Loucy (cell line): ENCODE measurements at regions not wholly inside any gene's neighbourhood (a gene's known extent, or its start where the extent isn't known, plus 50 kb on each side); places are given as distances from the start of the nearest gene placed in this dataset.
A peak's percentile ranks its signal among the peaks of the same experiment; 100 is the strongest.

Experiments
- H2AFZ ChIP-seq: fragments of 200-600 bp; sonication (generic); 2 replicates; pipeline ENCODE4 v1.6.0; 2016; ENCODE audit warnings: antibody characterized with exemption, mild to moderate bottlenecking, low read length, moderate library complexity
- H3F3A ChIP-seq: fragments of 200-600 bp; 2 replicates; pipeline ENCODE4 v1.6.0; 2016; ENCODE audit warnings: antibody characterized with exemption, low read depth, mild to moderate bottlenecking
- H3K27me3 ChIP-seq: fragments of 200-600 bp; sonication (generic); 2 replicates; pipeline ENCODE4 v1.6.1; 2014; ENCODE audit warnings: low read length, mild to moderate bottlenecking; ENCODE audit not compliant: insufficient read depth, poor library complexity, severe bottlenecking
- H3K36me3 ChIP-seq: fragments of 200-600 bp; sonication (generic); 2 replicates; pipeline ENCODE4 v1.6.1; 2016; ENCODE audit warnings: low read length; ENCODE audit not compliant: insufficient read depth
- H3K4me1 ChIP-seq: fragments of 200-600 bp; sonication (generic); 2 replicates; pipeline ENCODE4 v1.5.1; 2014; ENCODE audit warnings: low read length, mild to moderate bottlenecking; ENCODE audit not compliant: insufficient read depth, poor library complexity, severe bottlenecking
- H3K4me2 ChIP-seq: fragments of 200-600 bp; sonication (generic); 2 replicates; pipeline ENCODE4 v1.6.0; 2014; ENCODE audit warnings: antibody characterized with exemption, low read length, low read depth, mild to moderate bottlenecking; ENCODE audit not compliant: poor library complexity, severe bottlenecking
- H3K4me3 ChIP-seq: fragments of 200-600 bp; sonication (generic); 2 replicates; pipeline ENCODE4 v1.5.1; 2014; ENCODE audit warnings: low read length, mild to moderate bottlenecking, mixed read lengths; ENCODE audit not compliant: poor library complexity, severe bottlenecking
- H3K79me2 ChIP-seq: fragments of 200-600 bp; sonication (generic); 2 replicates; pipeline ENCODE4 v1.6.1; 2014; ENCODE audit warnings: low read length; ENCODE audit not compliant: insufficient read depth
- H3K9ac ChIP-seq: fragments of 200-600 bp; sonication (generic); 2 replicates; pipeline ENCODE4 v1.6.0; 2014; ENCODE audit warnings: mild to moderate bottlenecking, low read depth, low read length, moderate library complexity; ENCODE audit not compliant: poor library complexity, severe bottlenecking
- H3K9me2 ChIP-seq: fragments of 200-600 bp; sonication (generic); replicated peaks from 2 replicates; pipeline ENCODE4 v1.6.1; 2016; ENCODE audit warnings: low read depth, low read length, mixed read lengths
- H3K9me3 ChIP-seq: fragments of 200-600 bp; sonication (generic); 2 replicates; pipeline ENCODE4 v1.6.1; 2014; ENCODE audit warnings: mild to moderate bottlenecking, antibody characterized with exemption, low read length, low read depth; ENCODE audit not compliant: insufficient read depth
- H4K20me1 ChIP-seq: fragments of 200-600 bp; sonication (generic); 2 replicates; pipeline ENCODE4 v1.6.0; 2014; ENCODE audit warnings: antibody characterized with exemption, low read length, mild to moderate bottlenecking; ENCODE audit not compliant: insufficient read depth, poor library complexity, severe bottlenecking
- EZH2phosphoT487 ChIP-seq: fragments of 200-600 bp; IDR thresholded peaks from 2 replicates; pipeline ENCODE4 v1.6.1; 2018; ENCODE audit warnings: antibody characterized with exemption, mild to moderate bottlenecking, moderate library complexity, borderline replicate concordance
- TF ChIP-seq, protein P1 (sequence below): fragments of 200-600 bp; sonication (generic); conservative IDR thresholded peaks from 2 replicates; pipeline ENCODE4 v1.5.1; 2014; ENCODE audit warnings: mild to moderate bottlenecking, antibody characterized with exemption, low read length

DNA sequence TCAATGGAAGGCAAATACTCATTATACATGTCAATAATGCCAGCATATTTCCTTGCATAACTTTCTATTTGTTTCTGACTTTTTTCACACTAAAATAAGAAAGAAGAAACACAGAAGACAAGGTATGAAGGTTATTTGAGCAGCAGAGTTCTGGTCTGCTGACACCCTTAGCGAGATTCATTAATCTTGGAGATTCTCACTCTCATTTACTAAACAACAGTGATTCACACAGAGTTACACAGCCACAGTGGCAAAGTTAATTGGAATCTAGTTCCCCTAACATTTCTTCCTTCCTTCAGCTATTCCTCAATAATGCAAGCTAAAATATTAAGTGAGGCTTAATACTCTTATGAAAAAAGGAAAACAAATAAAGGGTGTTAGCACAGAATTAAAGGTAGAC, 1044.0 kb downstream of the IGSF11 start:
- TF ChIP-seq, protein P1, sequence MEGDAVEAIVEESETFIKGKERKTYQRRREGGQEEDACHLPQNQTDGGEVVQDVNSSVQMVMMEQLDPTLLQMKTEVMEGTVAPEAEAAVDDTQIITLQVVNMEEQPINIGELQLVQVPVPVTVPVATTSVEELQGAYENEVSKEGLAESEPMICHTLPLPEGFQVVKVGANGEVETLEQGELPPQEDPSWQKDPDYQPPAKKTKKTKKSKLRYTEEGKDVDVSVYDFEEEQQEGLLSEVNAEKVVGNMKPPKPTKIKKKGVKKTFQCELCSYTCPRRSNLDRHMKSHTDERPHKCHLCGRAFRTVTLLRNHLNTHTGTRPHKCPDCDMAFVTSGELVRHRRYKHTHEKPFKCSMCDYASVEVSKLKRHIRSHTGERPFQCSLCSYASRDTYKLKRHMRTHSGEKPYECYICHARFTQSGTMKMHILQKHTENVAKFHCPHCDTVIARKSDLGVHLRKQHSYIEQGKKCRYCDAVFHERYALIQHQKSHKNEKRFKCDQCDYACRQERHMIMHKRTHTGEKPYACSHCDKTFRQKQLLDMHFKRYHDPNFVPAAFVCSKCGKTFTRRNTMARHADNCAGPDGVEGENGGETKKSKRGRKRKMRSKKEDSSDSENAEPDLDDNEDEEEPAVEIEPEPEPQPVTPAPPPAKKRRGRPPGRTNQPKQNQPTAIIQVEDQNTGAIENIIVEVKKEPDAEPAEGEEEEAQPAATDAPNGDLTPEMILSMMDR, result no peak
- TF ChIP-seq EZH2phosphoT487, result no peak
- no peak overlapping the region for H3K4me2 ChIP-seq
- H2AFZ ChIP-seq, result no peak overlapping the region
- H3K9me3 ChIP-seq, result no peaks in the 10 kb centered on the region
- no peak overlapping the region for H3K4me3 ChIP-seq
- no peaks in the 10 kb centered on the region for H3F3A ChIP-seq
- no peaks in the 10 kb centered on the region for H3K27me3 ChIP-seq
- H3K9me2 ChIP-seq, result no peaks in the 10 kb centered on the region
- no peaks in the 10 kb centered on the region for H3K36me3 ChIP-seq
- no peaks in the 10 kb centered on the region for H4K20me1 ChIP-seq
- no peak overlapping the region for H3K9ac ChIP-seq
- no peaks in the 10 kb centered on the region for H3K79me2 ChIP-seq
- H3K4me1 ChIP-seq, result no peaks in the 10 kb centered on the region

GRCh38 chr3:117995842-117996437, 1038.7 kb downstream of the IGSF11 start:
- H3K4me2 ChIP-seq, result no peak overlapping the region
- no peak overlapping the region for H3K4me3 ChIP-seq
- no peaks in the 10 kb centered on the region for H3K9me3 ChIP-seq
- TF ChIP-seq, protein P1, result no peak
- TF ChIP-seq EZH2phosphoT487, result no peak
- no peak overlapping the region for H3K9ac ChIP-seq
- H3K4me1 ChIP-seq, result no peaks in the 10 kb centered on the region
- H3K36me3 ChIP-seq, result no peaks in the 10 kb centered on the region
- H3K27me3 ChIP-seq, result no peaks in the 10 kb centered on the region
- H3F3A ChIP-seq, result no peaks in the 10 kb centered on the region
- H3K9me2 ChIP-seq, result no peaks in the 10 kb centered on the region
- no peak overlapping the region for H2AFZ ChIP-seq
- no peaks in the 10 kb centered on the region for H3K79me2 ChIP-seq
- no peaks in the 10 kb centered on the region for H4K20me1 ChIP-seq

- Histone ChIP-seq H3K79me2 (no peaks in the 10 kb centered on the region), H2AFZ (no peak overlapping the region), H4K20me1 (no peaks in the 10 kb centered on the region), H3K36me3 (no peaks in the 10 kb centered on the region), H3K9me3 (no peaks in the 10 kb centered on the region), H3K27me3 (no peaks in the 10 kb centered on the region), H3K4me2 (no peak overlapping the region), H3K9me2 (no peaks in the 10 kb centered on the region), H3K9ac (no peak overlapping the region), H3K4me3 (no peak overlapping the region), H3K4me1 (no peaks in the 10 kb centered on the region), H3F3A (no peaks in the 10 kb centered on the region)
- TF ChIP-seq, protein P1, result peak; percentile 44
- no peak for TF ChIP-seq EZH2phosphoT487
Observed at GRCh38 chr3:117997201-117998049, 1037.2 kb downstream of the IGSF11 start.
